ENCODE measurements at regions not wholly inside any gene's neighbourhood (a gene's known extent, or its start where the extent isn't known, plus 50 kb on each side); places are given as distances from the start of the nearest gene placed in this dataset.

DNA sequence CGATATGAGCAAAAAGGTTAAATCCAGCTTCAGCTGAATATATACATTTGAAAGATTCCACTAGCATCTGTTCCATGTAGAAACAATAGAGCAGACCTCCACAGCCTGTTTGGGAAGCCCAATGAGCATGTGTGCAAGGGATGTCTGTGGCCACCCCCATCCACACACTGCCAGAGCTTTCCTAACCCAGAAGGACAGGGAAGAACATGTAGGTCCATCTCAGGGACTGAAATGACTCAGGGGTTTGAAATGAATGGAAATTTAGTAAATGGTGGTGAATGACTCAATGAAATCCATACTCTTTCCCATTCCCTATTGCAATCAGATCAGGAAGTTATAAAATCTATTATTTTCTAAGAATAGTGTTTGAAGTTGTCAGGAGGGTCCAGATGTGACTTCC is 397.2 kb downstream of the DUSP10 start:
- TF ChIP-seq TAF1 (IDR thresholded peaks at IDR 0.05; ENCODE audit: borderline replicate concordance, low read depth, low read length) (no peak), POLR2AphosphoS5 (IDR thresholded peaks at IDR 0.05; ENCODE audit: low read depth, low read length) (no peak)
